Fibroblast of lung (primary cell): ENCODE measurements at regions not wholly inside any gene's neighbourhood (a gene's known extent, or its start where the extent isn't known, plus 50 kb on each side); places are given as distances from the start of the nearest gene placed in this dataset.

Experiments used
- DNase-seq, 2 donors: peaks; one replicate each; pipeline versions ENCODE4 v3.0.0 to v3.0.0-alpha.2; 2010; ENCODE audit warnings: low read depth in 2 of 2
- H2AFZ ChIP-seq: 2 replicates; pipeline ENCODE4 v1.5.1; 2012; ENCODE audit warnings: low read length, control low read depth, inconsistent platforms
- H3K27ac ChIP-seq: 2 replicates; pipeline ENCODE4 v1.5.1; 2011; ENCODE audit warnings: low read length, control low read depth; ENCODE audit not compliant: insufficient read depth
- H3K27me3 ChIP-seq: 2 replicates; pipeline ENCODE4 v1.5.1; 2011; ENCODE audit warnings: mild to moderate bottlenecking, low read length; ENCODE audit not compliant: control insufficient read depth, insufficient read depth
- H3K36me3 ChIP-seq: 2 replicates; pipeline ENCODE4 v1.5.1; 2011; ENCODE audit warnings: low read length; ENCODE audit not compliant: control insufficient read depth, insufficient read depth
- H3K4me1 ChIP-seq: 2 replicates; pipeline ENCODE4 v1.5.1; 2011; ENCODE audit warnings: low read length; ENCODE audit not compliant: control insufficient read depth, insufficient read depth; ENCODE audit errors: extremely low read depth
- H3K4me2 ChIP-seq: 2 replicates; pipeline ENCODE4 v1.5.1; 2011; ENCODE audit warnings: low read length, control low read depth; ENCODE audit not compliant: insufficient read depth; ENCODE audit errors: extremely low read depth
- H3K4me3 ChIP-seq, 4 experiments: fragments of 200-600 bp in 1 of 4; sonication (generic) in 1 of 4; replicated peaks in 1 of 4; 2 replicates each; pipeline ENCODE4 v1.5.1; 2011 to 2016; ENCODE audit warnings: low read length in 4 of 4, low read depth in 3 of 4, mild to moderate bottlenecking in 3 of 4, control low read depth in 2 of 4, inconsistent platforms in 1 of 4, mixed read lengths in 1 of 4; ENCODE audit not compliant: insufficient read depth in 1 of 4; ENCODE audit errors: control extremely low read depth in 1 of 4
- H3K79me2 ChIP-seq: 2 replicates; pipeline ENCODE4 v1.5.1; 2012; ENCODE audit warnings: mild to moderate bottlenecking, low read length, inconsistent platforms; ENCODE audit not compliant: control insufficient read depth, insufficient read depth
- H3K9ac ChIP-seq: 2 replicates; pipeline ENCODE4 v1.5.1; 2011; ENCODE audit warnings: mild to moderate bottlenecking, low read length, control low read depth; ENCODE audit not compliant: insufficient read depth
- H3K9me3 ChIP-seq: 2 replicates; pipeline ENCODE4 v1.5.1; 2012; ENCODE audit warnings: low read depth, low read length; ENCODE audit not compliant: control insufficient read depth, insufficient read depth
- H4K20me1 ChIP-seq: 2 replicates; pipeline ENCODE4 v1.5.1; 2011; ENCODE audit warnings: low read length; ENCODE audit not compliant: control insufficient read depth, insufficient read depth; ENCODE audit errors: extremely low read depth
- CTCF ChIP-seq, 2 donors: IDR thresholded peaks in 1 of 2; conservative IDR thresholded peaks in 1 of 2; 1 replicate in 1 of 2; 2 replicates in 1 of 2; pipeline ENCODE4 v1.5.1; 2011 to 2012; ENCODE audit warnings: low read length in 2 of 2, control low read depth in 1 of 2, inconsistent platforms in 1 of 2, low read depth in 1 of 2, mild to moderate bottlenecking in 1 of 2
- EZH2 ChIP-seq: IDR thresholded peaks from 2 replicates; pipeline ENCODE4 v1.5.1; 2012; ENCODE audit warnings: low read length, control low read depth, mild to moderate bottlenecking; ENCODE audit errors: missing control alignments

GRCh38 chr11:91264481-91264880, 960.1 kb upstream of the FAT3 start:
- no peaks in the 10 kb centered on the region for H4K20me1 ChIP-seq

GRCh38 chr11:91263496-91264365, 960.9 kb upstream of the FAT3 start:
- Histone ChIP-seq H3K79me2 (no peaks in the 10 kb centered on the region), H3K9ac (no peak overlapping the region), H3K27ac (no peak overlapping the region), H3K27me3 (no peaks in the 10 kb centered on the region), H4K20me1 (no peaks in the 10 kb centered on the region), H3K4me3 (no peak overlapping the region), H3K4me2 (no peak overlapping the region), H2AFZ (no peak overlapping the region), H3K4me1 (no peaks in the 10 kb centered on the region), H3K36me3 (no peaks in the 10 kb centered on the region), H3K9me3 (no peaks in the 10 kb centered on the region)
- DNase-seq: peak in 1 of 2 donors; percentile 6
- TF ChIP-seq EZH2: no peak

More at GRCh38 chr11:91264481-91264880, 960.1 kb upstream of the FAT3 start:
- Histone ChIP-seq H3K27me3 (no peaks in the 10 kb centered on the region), H3K36me3 (no peaks in the 10 kb centered on the region), H3K79me2 (no peaks in the 10 kb centered on the region), H3K4me3 (no peak overlapping the region), H3K27ac (no peak overlapping the region), H2AFZ (no peak overlapping the region), H3K4me2 (no peak overlapping the region), H3K9ac (no peak overlapping the region), H3K4me1 (no peaks in the 10 kb centered on the region), H3K9me3 (no peaks in the 10 kb centered on the region)
- DNase-seq: no peak
- TF ChIP-seq EZH2: no peak
- TF ChIP-seq CTCF (conservative IDR thresholded peaks at IDR 0.05 in 1 of 2, IDR thresholded peaks at IDR 0.05 in 1 of 2; ENCODE audit: low read depth in 1 of 2, low read length in 2 of 2): no peak

- no peak overlapping the region for H3K4me2 ChIP-seq
- TF ChIP-seq EZH2 (no peak), CTCF (conservative IDR thresholded peaks at IDR 0.05 in 1 of 2, IDR thresholded peaks at IDR 0.05 in 1 of 2; ENCODE audit: low read depth in 1 of 2, low read length in 2 of 2) (no peak)
- no peak overlapping the region for H3K27ac ChIP-seq
- DNase-seq: no peak
- H3K4me3 ChIP-seq: no peak overlapping the region
- no peak overlapping the region for H2AFZ ChIP-seq
- H3K27me3 ChIP-seq: no peaks in the 10 kb centered on the region
- no peaks in the 10 kb centered on the region for H3K79me2 ChIP-seq
- H3K9ac ChIP-seq: no peak overlapping the region
- H3K9me3 ChIP-seq: no peaks in the 10 kb centered on the region
- H4K20me1 ChIP-seq: no peaks in the 10 kb centered on the region
- no peaks in the 10 kb centered on the region for H3K4me1 ChIP-seq
- no peaks in the 10 kb centered on the region for H3K36me3 ChIP-seq
These were observed 963.1 kb upstream of the FAT3 start for GRCh38 chr11:91261513-91261912.
